Fibroblast of skin of left biceps (primary cell): ENCODE measurements at regions not wholly inside any gene's neighbourhood (a gene's known extent, or its start where the extent isn't known, plus 50 kb on each side); places are given as distances from the start of the nearest gene placed in this dataset.
A peak's percentile ranks its signal among the peaks of the same experiment; 100 is the strongest.
"Not testable (repeated sequence)": the region's sequence is repeated elsewhere in the genome, so short reads cannot be mapped to it uniquely, and the experiment has no call there.

Source experiments
- DNase-seq, 2 experiments: peaks; one replicate each; pipeline ENCODE4 v3.0.0-alpha.2; 2013; ENCODE audit warnings: low read depth in 2 of 2

DNA sequence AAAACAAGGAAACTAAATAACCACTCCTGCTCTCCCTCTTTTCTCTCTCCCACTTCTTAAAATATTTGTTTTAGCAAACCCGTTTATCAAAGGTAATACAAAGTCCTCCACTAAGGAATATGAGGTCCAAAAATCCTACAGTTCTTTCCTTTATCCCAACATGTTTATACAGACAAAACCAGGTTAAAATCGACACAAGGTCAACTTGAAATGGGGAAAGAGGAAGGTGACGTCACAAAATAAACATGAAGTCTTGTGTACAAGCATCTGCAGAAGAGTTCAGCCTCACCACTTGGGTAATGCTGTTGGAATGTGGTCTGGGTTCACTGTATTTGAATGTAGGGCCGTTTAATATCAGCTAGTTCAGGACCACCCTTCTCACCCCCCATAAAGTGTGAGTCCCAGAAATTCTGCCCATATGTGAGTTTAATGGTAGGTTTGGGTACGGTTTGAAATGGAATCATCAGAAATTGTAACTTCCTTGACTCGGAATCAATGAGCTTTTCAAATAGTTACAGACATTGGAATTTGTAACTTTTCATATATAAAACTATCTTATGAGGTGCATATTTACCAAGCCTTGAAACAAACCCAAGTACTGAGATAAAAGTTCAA is 120.0 kb upstream of the SLC38A2 start:
- DNase-seq = peak in 1 of 2 experiments; percentile 41

DNA sequence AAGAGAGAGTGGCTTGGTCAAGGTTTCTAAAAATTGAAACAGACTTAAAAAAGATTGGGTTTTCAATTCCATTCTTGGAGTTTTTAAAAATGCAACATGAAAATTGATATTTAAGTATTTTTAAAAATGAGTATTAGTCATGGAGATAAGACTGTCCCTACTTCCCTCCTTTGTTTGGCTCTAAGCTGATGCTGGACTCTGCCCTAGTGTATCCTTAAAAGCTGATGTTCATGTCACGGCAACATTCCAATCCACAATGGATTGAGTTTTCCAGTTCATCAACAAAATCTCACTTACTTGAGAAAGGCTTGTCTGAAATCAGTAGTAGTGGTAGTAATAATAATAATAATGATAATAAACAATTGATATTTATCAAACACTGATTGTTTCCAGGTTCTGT is 119.0 kb upstream of the SLC38A2 start:
- DNase-seq = no peak

DNA sequence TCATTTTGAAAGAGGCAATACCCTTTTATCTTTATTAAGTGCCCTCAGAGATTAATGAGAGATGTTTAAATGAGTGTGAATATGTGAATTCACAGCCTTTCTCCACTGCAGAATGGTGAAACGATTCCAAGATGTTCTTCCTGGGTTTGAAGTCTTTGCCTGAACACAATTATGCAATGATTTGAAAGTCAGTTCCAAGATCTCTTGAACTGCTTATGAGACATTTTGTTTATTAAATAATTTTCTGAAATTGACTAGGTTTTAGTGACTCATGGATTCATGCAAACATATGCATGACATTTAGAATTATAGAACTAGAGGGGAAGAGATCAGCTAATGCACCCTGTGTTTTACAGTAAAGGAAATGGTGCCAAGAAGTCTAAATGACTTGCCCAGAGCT is 118.1 kb upstream of the SLC38A2 start:
- peak; percentile 55 to 67 for DNase-seq

DNA sequence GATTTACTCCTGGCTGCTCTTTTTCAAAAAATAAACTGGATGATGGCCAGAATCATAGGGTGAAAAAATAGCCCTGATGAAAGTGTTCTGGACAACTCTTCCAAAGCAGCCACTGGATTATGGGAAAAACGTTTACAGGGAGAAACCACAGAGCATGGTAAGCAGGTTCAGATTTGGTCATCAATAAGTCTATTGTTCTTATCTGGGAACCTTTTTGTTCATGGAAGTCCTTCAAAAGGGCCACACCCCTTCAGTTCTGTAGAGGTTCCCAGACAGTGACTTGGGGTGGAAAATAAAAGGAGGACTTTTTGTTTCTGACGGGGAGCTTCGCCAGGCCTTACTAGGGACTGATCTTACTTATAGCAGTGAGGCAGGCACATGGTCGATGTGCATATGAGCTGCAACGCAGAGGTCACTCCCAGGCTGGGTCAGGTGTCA is 117.4 kb upstream of the SLC38A2 start:
- DNase-seq = no peak

DNA sequence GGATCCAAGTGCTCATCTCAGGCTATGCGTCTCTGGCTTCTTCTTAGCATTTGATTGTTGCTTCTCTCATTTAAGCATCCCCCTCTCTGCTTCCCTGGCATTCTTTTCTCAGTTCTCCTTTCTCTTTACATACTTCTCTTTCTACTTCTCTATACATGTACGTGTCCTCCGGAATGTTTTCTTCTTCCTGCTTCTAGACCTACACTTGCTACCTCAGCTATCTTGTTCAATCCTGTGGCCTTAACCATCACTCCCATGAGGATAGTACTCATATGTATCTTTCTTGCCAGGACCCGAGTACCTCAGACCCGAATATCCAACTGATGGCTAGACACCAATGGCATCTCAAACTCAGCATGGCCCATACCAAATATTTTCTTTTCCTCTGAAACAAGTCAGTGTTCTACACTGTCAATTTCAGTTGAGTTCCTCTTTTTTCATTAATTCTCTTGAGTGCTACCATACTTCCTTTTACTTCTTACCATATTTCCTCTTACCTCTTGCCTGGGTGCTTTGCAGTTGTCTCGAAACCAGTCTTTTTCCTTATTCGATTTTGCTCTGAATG is 115.1 kb upstream of the SLC38A2 start:
- DNase-seq = no peak

DNA sequence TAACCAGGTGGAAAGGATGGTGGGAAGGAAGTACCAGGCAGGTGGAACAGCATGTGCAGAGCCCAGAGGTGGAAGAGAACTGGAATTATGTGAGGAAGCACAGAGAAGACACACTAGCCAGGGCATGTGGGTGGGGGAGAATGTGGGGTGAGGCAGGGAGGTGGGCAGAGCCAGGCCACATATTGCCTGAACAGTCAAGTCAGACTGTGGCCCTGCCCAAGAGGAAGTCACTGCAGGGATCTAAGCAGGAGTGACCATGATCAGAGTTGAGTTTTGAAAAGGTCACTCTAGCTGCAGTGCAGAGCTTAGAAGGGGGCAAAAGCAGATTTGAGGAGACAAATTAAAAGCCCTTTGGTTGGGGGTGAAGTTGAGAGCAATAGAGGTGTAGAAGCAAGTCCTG is 114.0 kb upstream of the SLC38A2 start:
- no peak for DNase-seq

DNA sequence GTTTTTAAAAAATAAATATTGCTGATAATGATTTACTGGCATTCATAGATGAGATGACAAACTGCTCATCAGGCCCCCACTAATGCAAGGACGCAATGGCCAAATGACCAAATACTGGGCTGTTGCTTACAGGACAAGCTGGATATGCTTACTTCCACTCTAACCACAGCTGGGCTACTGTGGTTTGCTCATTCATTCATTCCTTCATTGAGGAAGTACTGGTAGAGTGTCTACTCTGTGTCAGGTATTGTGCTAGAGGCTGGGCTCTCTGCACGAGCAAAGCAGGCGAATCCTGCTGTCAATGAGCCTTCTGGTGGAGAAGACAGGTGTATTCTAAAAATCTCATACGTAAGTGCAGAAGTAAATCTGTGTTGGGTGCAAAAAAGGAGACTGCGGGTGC is 113.3 kb upstream of the SLC38A2 start:
- DNase-seq = no peak

DNA sequence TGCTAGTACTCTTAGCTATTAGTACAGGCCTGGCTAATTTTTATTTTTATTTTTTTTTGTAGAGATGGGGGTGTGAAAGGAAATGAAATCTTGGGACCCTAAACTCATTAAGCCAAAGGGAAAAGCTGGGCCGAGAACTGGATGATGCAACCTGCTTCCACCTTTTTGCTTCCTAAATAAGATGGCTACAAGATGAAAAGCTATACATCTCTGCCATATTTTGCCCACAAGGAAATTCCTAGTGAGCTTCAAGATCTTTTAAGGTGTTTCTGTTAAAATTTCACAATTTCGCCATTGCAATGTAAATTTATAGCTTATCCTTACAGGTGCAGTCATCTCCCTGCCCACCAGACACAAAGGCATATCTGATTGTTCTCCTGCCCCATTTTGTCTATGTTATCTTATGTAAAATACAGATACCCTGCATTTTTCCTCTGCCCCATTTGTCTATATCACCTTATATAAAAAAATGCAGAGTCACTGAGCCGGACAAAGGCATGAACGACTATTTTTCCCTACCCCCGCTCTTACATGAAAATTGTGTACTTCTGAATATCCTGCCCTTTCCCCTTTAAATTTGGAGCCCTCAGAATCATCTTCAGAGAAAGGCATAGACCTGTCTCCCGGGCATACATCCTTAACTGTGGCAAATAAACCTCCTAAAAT is 112.0 kb upstream of the SLC38A2 start:
- no peak for DNase-seq

DNA sequence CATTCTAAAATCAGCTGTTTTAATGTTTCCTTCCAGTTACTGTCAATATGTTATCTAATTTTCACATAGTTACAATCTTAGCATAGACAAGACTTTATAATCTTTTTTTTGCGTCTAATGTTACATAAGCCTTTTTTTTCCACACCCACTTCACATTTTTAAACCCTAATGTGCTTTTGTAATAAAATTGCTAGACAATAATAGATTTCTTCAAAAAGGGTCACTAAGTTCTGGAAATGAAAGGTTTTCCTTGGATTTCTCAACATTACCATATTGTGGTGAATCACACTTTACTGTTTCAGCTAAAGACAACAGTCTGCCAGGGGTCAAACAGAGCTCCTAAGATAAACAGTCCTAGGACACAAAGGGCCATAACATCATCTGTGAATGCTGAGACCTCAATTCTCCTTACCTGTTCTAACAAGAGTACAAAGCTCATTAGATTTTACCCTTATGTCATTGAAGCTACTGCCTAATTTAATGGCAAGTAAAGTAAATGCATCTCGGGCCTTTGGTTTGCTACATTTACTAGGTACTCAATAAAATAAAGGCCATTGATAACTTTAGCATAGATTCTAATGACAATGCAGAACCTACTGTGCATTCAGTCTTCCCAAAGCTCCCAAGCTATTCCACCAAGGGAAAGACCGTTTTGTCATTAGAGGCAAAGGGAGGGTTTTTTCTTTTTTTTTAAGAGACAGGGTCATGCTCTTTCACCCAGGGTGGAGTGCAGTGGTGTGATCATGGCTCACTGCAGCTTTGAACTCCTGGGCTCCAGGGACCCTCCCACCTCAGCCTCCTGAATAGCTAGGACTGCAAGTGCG is 111.2 kb upstream of the SLC38A2 start:
- DNase-seq = no peak

DNA sequence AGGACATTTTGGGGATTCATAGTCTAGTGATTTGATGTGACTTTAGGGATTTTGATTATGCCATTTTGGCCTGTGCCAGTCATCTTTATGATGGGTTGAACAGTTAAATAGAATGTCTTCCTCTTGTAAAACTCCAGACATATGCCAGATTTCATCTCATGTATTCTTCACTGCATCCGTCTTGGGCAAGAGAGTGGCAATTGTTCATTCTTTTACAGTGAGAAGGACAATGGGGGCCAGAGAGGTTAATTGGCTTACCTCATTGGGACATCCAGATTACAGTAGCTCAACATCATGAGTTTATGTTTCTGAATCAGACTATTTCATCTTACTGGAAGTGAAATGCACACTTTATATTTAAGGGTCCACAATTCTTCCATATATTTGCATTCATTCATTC is 108.2 kb upstream of the SLC38A2 start:
- DNase-seq = no peak

DNA sequence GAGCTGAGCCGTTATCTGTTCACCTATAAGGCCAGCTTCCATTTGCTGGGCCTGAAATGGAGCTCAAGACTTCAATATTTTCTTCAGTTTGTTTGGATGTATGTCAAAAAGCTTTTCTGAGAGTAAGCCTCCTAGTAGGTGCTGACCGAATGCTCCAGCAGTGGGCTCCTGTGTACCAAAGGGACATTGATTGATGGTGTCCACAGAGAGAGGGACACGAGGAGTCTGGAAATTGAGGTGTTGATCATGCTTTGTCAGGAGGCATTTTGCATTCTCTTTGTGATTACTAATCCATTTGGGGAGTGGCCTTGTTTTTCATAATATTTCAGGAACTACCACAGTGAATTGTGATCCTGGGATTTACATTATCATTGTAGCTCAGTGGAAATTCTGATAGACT is 107.7 kb upstream of the SLC38A2 start:
- no peak for DNase-seq

DNA sequence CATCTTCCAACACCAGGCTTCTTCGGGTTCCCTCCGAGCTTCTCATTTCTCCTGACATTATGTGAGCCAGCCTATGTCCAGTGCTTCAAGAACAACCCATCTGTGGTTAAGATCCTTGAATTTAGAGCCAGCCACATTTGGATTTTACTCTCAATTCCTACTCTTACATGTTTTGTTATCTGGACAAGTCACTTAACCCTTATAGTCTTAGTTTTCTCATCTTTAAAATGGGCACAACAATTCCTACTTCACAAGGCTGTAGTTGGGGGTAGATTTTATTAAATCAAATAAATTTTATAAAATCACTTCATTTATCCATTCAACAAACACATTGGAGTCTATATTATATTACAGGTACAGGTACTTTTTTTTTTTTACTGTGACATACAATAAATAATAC is 105.5 kb upstream of the SLC38A2 start:
- no peak for DNase-seq

DNA sequence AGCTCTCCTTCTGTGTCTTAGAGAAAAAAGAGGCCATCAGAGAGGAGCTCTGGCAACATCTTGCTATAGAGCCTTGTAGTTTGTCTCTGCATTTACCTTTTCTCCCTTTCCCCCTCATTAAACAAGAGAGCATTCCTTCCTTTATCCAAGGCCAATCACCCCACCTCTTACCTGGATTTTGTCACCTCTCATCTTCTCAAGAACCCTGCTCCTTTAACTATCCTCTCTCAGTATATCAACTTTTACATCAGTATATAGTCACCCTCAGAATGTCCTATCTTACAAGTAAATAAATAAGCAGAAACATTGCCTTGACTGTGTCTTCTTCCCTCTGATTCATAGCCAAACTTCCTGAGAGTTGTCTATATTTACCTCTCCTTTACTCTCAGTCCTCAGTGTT is 105.0 kb upstream of the SLC38A2 start:
- no peak for DNase-seq

DNA sequence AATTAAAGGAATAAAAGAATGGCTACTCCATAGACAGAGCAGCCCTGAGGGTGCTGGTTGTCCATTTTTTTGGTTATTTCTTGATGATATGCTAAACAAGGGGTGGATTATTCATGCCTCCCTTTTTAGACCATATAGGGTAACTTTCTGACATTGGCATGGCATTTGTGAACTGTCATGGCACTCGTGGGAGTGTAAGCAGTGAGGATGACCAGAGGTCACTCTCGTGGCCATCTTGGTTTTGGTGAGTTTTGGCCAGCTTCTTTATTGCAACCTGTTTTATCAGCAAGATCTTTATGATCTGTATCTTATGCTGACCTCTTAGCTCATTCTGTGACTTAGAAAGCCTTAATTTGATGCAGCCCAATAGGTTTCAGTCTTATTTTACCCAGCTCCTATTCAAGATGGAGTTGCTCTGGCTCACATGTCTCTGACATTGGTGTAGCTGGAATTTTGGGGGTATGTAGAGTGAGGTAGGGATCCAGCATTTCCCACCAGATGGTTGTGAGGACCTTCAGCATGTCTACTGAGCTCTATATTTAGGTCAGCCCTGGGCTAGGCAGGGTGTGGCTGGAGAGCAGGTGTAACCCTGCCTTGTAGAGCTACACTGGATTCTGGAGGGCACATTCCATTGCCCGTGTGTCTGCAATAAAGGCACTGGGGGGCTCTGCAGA is 103.5 kb upstream of the SLC38A2 start:
- DNase-seq = no peak

DNA sequence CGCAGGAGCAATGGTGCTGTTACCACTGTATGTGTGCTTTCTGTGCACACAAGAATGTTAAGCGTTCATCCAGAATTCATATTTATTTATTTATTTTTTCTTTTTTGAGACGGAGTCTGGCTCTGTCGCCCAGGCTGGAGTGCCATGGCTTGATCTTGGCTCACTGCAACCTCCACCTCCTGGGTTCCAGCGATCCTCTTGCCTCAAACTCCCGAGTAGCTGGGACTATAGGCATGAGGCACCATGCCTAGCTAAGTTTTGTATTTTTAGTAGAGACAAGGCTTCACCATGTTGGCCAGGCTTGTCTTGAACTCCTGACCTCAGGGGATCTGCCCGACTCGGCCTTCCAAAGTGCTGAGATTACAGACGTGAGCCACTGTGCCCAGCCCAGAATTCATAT is 101.8 kb upstream of the SLC38A2 start:
- not testable (repeated sequence) for DNase-seq

DNA sequence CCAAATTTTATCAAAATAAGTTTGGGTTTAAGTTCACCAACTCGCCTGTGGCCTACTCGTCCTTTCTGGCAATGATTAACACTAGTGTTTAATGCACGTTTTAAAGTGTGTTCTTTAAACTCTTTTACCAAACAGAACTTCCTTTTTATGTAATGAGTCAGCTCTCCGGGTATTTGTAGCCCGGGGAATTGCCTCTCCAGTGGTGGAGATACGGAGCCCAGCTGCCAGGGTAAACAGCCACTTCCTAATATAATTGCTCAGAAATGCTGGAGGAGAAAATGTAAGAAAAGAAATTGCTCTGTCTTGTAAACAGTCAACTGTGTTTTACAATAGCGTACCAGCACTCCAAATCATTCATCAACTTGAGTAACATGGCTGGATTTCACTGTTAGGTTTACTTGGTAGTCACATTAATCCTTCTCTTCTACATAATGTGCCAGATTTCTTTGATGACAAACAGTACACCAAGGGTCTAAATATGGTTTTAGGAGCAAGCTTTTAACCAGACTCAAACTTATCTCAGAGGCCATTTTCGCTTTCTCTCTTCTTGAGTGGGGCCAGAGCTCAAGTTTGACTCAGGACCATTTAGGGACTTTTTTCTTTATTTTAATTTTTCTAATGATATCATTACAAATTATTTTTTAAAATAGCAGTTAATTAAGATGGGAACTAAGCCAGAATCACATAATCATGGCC is 101.2 kb upstream of the SLC38A2 start:
- peak; percentile 84 to 85 for DNase-seq

DNA sequence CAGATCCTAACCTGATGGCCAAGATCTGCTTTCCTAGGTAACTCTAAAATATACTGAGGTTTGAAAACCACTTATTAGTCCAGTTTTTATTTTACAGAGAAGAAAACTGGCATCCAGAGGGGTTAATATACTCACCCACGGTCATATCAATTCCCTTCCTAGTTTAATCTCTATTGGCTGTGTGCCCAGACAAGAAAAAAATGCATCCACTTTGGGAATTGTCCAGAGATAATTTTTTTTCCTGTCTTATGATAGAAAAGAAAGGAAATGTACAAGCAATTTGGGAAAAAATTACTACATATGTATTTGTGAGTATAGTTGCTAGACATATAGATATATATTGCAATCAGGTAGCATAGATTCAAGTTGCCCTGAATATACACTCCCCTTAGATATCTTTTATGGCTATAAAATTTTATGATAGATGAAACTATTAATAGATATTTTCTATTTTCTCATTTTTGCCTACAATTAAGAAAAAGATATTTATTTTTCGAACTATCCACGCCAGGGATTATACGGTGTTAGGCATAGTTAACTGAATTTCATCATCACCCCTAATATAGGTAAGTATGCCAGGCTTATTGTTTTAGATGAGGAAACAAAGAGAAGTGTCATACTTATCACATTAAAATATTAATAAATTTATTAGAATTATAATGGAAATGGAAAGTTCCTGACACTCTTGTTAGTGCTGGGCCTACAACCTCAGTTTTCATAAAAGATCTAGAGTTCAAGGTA is 100.5 kb upstream of the SLC38A2 start:
- DNase-seq = peak; percentile 53 to 69

DNA sequence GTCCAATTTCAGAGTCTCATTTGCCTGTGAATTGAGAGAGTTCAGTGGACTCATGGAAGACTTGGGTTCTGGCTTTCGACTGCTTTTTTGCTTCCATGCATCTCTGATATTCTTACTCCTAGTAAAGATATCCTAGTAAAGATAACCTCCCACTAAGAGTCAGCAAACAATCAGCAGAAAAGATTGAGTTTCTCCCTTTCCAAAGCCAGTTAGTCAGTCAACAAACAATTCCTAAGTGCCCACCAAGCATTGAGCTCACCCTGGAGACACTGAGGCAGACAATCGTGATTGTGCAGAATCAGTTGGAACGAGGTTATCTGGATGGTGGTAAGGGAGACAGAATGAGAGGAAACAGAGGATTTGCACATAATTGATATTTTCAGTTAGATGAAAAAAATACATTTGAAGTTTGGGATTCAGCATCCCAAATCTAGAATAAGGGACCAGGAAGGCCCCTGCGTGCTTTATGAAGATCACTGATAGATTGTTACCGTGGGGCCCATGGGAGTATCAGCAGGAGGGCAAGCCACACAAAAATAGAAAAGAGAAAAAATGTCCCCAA is 99.7 kb upstream of the SLC38A2 start:
- DNase-seq = no peak

DNA sequence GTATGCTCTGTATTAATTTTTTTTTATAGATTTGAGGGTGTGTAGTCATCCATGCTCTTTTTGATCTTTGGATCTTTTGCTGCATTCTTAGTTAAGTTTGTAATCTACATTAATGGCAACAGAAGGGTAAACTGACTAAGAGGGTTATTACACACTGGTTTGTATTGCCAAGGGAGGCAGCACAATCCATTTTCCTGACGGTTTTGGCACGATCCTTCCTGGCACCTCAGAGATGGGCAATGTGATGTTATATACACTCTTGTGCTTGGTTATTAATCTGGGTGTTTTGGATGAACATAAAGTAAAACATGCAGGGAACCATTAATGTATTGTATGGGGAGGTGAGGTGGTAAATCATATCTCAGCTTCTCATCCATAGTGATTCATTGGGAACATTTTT is 98.8 kb upstream of the SLC38A2 start:
- no peak for DNase-seq

DNA sequence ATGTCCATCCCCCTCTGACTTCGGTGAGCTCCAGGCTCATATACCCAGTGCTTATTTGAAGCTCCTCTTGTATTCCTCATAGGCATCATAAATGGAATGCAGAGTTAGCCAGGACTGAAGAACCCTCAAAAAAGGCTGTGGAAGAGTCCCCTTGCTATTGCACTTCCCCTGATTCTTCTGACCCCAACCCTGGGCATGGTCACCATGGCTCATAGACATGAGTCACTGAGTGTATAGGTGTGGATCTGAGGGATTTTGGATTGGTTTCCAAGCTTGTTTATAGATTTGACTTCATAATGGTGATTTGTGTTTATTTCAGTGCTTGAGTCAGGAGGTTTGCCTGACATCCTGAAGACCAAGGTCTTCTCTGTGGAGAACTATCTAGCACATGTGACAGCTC is 98.4 kb upstream of the SLC38A2 start:
- no peak for DNase-seq
